ENCODE measurements at regions not wholly inside any gene's neighbourhood (a gene's known extent, or its start where the extent isn't known, plus 50 kb on each side); places are given as distances from the start of the nearest gene placed in this dataset.

DNA sequence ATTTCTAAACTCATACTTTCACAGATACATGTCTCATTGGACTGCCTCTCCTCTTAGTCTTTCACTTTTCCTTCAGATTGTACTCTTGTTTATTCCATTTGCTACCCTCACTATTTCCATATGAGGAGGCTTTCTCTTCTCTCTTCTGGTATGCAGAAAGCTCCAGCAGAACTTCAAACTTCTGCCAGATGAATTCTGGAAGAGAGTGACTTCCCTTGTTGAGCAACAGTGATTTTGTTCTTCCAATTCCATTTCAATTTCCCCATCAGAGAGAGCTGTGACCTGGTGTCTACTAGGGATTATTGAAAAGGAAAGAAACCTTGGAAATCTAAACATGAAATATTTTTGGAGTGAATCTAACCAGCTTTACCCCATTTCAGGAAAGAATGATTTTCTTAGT, 523.2 kb upstream of the ZNF717 start:
- TF ChIP-seq YY1 (IDR thresholded peaks at IDR 0.05; ENCODE audit: low read depth, low read length) (no peak), BRCA1 (IDR thresholded peaks at IDR 0.05; ENCODE audit: low read depth, low read length) (no peak), SREBF2 (IDR thresholded peaks at IDR 0.05; ENCODE audit: low read length) (no peak), BHLHE40 (IDR thresholded peaks at IDR 0.05; ENCODE audit: borderline replicate concordance in 1 of 2, low read depth in 2 of 2, low read length in 1 of 2) (no peak), NBN (IDR thresholded peaks at IDR 0.05) (no peak), IRF3 (IDR thresholded peaks at IDR 0.05) (no peak), RCOR1 (conservative IDR thresholded peaks at IDR 0.05; ENCODE audit: low read depth, low read length) (no peak), ATF3 (IDR thresholded peaks at IDR 0.05; ENCODE audit: borderline replicate concordance, extremely low read depth, low read depth, low read length) (no peak), CREB1 (IDR thresholded peaks at IDR 0.05; ENCODE audit: low read depth) (no peak)
- TF ChIP-seq, protein P1, sequence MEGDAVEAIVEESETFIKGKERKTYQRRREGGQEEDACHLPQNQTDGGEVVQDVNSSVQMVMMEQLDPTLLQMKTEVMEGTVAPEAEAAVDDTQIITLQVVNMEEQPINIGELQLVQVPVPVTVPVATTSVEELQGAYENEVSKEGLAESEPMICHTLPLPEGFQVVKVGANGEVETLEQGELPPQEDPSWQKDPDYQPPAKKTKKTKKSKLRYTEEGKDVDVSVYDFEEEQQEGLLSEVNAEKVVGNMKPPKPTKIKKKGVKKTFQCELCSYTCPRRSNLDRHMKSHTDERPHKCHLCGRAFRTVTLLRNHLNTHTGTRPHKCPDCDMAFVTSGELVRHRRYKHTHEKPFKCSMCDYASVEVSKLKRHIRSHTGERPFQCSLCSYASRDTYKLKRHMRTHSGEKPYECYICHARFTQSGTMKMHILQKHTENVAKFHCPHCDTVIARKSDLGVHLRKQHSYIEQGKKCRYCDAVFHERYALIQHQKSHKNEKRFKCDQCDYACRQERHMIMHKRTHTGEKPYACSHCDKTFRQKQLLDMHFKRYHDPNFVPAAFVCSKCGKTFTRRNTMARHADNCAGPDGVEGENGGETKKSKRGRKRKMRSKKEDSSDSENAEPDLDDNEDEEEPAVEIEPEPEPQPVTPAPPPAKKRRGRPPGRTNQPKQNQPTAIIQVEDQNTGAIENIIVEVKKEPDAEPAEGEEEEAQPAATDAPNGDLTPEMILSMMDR (IDR thresholded peaks at IDR 0.05 in 2 of 3, conservative IDR thresholded peaks at IDR 0.05 in 1 of 3; ENCODE audit: control insufficient read depth in 2 of 3, extremely low read depth in 1 of 3, insufficient read depth in 1 of 3, low read depth in 3 of 3, low read length in 3 of 3): no peak
- TF ChIP-seq, protein P2, sequence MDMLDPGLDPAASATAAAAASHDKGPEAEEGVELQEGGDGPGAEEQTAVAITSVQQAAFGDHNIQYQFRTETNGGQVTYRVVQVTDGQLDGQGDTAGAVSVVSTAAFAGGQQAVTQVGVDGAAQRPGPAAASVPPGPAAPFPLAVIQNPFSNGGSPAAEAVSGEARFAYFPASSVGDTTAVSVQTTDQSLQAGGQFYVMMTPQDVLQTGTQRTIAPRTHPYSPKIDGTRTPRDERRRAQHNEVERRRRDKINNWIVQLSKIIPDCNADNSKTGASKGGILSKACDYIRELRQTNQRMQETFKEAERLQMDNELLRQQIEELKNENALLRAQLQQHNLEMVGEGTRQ (IDR thresholded peaks at IDR 0.05; ENCODE audit: borderline replicate concordance, low read depth, low read length): no peak
